Psoas muscle (tissue), 7 donors: ENCODE measurements at regions not wholly inside any gene's neighbourhood (a gene's known extent, or its start where the extent isn't known, plus 50 kb on each side); places are given as distances from the start of the nearest gene placed in this dataset.

ENCODE experiments used
- ATAC-seq, 4 donors: fragments of 200-7000 bp; cut with Tn5 transposase; one replicate each; pipeline ENCODE4 v1.9.1; 2020; ENCODE audit warnings: moderate library complexity in 3 of 4, mild to moderate bottlenecking in 2 of 4
- DNase-seq, 2 donors: peaks; one replicate each; pipeline ENCODE4 v3.0.0-alpha.2; 2020
- H3K27ac ChIP-seq: fragments of 200-600 bp; one replicate; pipeline ENCODE4 v1.8.0; 2022
- H3K27me3 ChIP-seq, 3 donors: fragments of 200-600 bp in 1 of 3; one replicate each; pipeline versions ENCODE4 v1.6.1 to v1.8.0; 2013 to 2022; ENCODE audit warnings: low read length in 2 of 3, mild to moderate bottlenecking in 2 of 3, moderate library complexity in 1 of 3; ENCODE audit not compliant: insufficient read depth in 3 of 3
- H3K36me3 ChIP-seq, 2 donors: fragments of 200-600 bp in 1 of 2; one replicate each; pipeline versions ENCODE4 v1.6.1 to v1.8.0; 2013 to 2022; ENCODE audit warnings: low read depth in 1 of 2, mild to moderate bottlenecking in 1 of 2, moderate library complexity in 1 of 2; ENCODE audit not compliant: insufficient read depth in 1 of 2
- H3K4me1 ChIP-seq: fragments of 200-600 bp; one replicate; pipeline ENCODE4 v1.8.0; 2022
- H3K4me3 ChIP-seq: fragments of 200-600 bp; one replicate; pipeline ENCODE4 v1.8.0; 2022; ENCODE audit warnings: mild to moderate bottlenecking
- H3K9me3 ChIP-seq: fragments of 200-600 bp; one replicate; pipeline ENCODE4 v1.8.0; 2022
- WGBS, 3 donors: extraction: QIAGEN DNeasy Blood & Tissue Kit; methylation state at CpG; one replicate each; pipeline versions ENCODE4 v1.1.6 to v1.1.7; 2013; 5-methylcytosine and 5-hydroxymethylcytosine counted together
- intact Hi-C, 2 donors: fragments of 100-400 bp; cut with DNase I; formaldehyde crosslinking; loops; one replicate each; pipeline versions ENCODE4 v1.11.0 to v1.14.2; 2022
- TF ChIP-seq, protein P1 (sequence below): fragments of 200-600 bp; IDR thresholded peaks from one replicate; pipeline ENCODE4 v1.8.0; 2022; ENCODE audit warnings: antibody characterized with exemption
- donor health status: healthy with polysubstance abuse.
- donor health status: DM: no; HTN: no; CAD: no; lungs with moderate emphysema.
- donor health status: Bipolar disorder and iron deficiency.
- donor health status: healthy.
- donor health status: DM: yes; HTN: yes; CAD: no.
- donor health status: DM: no; HTN: no; CAD: no.
- donor health status: DM: yes; HTN: yes; CAD: no.

DNA sequence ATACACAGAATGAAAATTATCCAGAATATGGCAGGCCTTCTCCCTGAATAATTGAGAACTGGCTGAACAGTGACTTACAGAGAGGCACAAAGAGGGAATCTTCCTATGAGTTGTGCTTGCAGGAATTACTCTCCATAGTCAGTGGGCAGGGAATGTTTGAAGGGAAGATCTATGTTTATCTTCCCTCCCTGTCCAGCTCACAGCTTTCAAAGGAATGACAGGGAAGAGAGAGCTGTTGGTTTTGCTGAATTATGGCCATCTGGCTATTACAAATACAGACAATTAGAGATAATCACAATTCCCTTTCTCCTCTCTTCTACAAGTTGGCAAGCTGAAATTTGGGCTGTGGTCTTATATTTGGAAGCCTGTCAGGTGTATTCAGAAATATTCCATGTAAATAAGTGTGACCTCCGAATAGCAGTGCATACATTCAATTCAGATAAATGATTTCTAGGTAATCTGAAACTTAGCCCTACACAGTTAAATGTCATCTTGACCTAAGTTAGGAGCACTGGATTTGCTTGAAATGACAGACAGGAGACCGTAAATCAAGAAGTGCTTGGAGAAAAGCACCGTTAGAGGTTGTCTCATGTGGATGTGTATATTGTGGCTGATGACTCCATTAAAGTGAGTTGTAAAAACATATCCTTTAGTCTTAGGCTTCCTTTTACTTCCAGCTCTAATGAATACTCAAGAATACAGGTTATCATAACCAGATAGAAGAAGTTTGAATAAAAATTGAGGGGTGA, 136.8 kb downstream of the C4orf33 start:
- ATAC-seq (no peak), DNase-seq (no peak)
- Histone ChIP-seq H3K9me3 (no peaks in the 10 kb centered on the region), H3K36me3 (no peaks in the 10 kb centered on the region), H3K4me1 (no peaks in the 10 kb centered on the region), H3K27ac (no peak overlapping the region), H3K27me3 (no peaks in the 10 kb centered on the region), H3K4me3 (no peak overlapping the region)
- WGBS, 3 donors: 36 to 44% (median 38%) methylated on average over 3 of the region's 3 CpGs
- TF ChIP-seq, protein P1, sequence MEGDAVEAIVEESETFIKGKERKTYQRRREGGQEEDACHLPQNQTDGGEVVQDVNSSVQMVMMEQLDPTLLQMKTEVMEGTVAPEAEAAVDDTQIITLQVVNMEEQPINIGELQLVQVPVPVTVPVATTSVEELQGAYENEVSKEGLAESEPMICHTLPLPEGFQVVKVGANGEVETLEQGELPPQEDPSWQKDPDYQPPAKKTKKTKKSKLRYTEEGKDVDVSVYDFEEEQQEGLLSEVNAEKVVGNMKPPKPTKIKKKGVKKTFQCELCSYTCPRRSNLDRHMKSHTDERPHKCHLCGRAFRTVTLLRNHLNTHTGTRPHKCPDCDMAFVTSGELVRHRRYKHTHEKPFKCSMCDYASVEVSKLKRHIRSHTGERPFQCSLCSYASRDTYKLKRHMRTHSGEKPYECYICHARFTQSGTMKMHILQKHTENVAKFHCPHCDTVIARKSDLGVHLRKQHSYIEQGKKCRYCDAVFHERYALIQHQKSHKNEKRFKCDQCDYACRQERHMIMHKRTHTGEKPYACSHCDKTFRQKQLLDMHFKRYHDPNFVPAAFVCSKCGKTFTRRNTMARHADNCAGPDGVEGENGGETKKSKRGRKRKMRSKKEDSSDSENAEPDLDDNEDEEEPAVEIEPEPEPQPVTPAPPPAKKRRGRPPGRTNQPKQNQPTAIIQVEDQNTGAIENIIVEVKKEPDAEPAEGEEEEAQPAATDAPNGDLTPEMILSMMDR: no peak
- intact Hi-C loops: no loop called here

DNA sequence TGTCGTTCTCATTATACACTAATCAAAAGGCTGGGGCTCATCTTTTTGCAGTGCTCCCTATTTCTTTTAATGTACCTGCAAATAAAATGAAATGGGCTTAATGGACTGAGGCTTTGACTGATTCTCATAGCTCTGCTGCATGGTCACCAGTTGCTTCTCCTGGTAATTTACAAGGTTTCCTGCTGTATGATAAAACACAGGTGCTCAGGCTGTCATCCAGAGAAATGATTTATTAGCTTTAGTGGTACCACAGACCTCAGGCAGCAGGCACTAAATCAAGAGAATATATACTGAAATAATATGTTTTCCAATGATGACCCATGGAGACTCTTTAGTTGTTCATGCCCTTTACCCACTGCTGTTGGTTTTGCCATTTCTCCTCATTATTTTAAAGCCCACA, 137.7 kb downstream of the C4orf33 start:
- Histone ChIP-seq H3K9me3 (no peaks in the 10 kb centered on the region), H3K36me3 (no peaks in the 10 kb centered on the region), H3K27me3 (no peaks in the 10 kb centered on the region), H3K4me1 (no peaks in the 10 kb centered on the region), H3K4me3 (no peak overlapping the region), H3K27ac (no peak overlapping the region)
- intact Hi-C loops: no loop called here
- DNase-seq: no peak
- ATAC-seq: no peak
- 53 to 68% (median 61%) methylated on average over 1 of the region's 1 CpG for WGBS, 3 donors
- TF ChIP-seq, protein P1: no peak

DNA sequence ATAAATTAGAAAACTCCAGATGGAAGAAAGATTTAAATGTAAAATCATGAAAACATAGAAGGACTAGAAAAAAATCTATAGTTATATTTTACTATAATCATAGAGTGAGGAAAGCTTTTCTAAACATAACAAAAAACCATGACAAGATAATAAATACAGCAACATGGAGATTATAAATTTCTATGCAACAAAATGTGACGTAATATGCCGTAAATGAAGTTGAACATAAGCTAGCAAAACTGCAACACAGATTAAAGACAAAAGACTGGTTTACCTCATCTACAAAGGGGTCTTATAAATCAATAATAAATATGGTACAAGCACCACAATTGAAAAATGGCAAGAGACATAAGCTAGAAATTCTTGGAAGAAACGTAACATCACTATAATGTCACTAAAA, 140.4 kb downstream of the C4orf33 start:
- no peaks in the 10 kb centered on the region for H3K9me3 ChIP-seq
- intact Hi-C loops: no loop called here
- H3K27ac ChIP-seq: no peak overlapping the region
- DNase-seq: no peak
- H3K4me1 ChIP-seq: no peaks in the 10 kb centered on the region
- no peak for ATAC-seq
- TF ChIP-seq, protein P1: no peak
- H3K4me3 ChIP-seq: no peak overlapping the region
- H3K27me3 ChIP-seq: no peaks in the 10 kb centered on the region
- no peaks in the 10 kb centered on the region for H3K36me3 ChIP-seq
- WGBS, 3 donors: 93 to 96% (median 95%) methylated on average over 3 of the region's 3 CpGs

DNA sequence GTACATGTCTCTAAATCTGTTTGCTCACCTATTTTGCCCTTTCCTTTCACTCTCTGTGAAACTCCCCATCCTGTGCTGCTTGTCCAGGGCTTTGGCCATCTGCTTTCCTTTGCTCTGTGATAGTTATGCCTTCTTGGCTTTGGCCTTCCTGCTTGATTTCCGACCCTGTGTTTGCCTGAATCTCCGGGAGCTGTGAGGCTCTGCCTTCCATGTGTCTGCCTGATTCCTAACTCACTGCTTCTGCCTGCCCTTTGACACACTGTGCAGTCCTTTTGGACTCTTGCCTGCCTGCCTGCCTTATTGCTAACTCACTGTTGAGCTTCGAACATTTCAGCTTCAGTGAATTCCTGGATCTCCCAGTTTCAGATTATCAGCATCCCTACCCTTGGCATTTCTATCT, 143.1 kb downstream of the C4orf33 start:
- Histone ChIP-seq H3K9me3 (no peaks in the 10 kb centered on the region), H3K27ac (no peak overlapping the region), H3K36me3 (no peaks in the 10 kb centered on the region), H3K4me1 (no peaks in the 10 kb centered on the region), H3K27me3 (no peaks in the 10 kb centered on the region), H3K4me3 (no peak overlapping the region)
- peak in 1 of 2 donors; percentile 40 for DNase-seq
- peak in 1 of 4 donors; percentile 64 for ATAC-seq
- intact Hi-C loops: no loop called here
- TF ChIP-seq, protein P1: no peak
- 15 to 31% (median 25%) methylated on average over 3 of the region's 3 CpGs for WGBS, 3 donors

DNA sequence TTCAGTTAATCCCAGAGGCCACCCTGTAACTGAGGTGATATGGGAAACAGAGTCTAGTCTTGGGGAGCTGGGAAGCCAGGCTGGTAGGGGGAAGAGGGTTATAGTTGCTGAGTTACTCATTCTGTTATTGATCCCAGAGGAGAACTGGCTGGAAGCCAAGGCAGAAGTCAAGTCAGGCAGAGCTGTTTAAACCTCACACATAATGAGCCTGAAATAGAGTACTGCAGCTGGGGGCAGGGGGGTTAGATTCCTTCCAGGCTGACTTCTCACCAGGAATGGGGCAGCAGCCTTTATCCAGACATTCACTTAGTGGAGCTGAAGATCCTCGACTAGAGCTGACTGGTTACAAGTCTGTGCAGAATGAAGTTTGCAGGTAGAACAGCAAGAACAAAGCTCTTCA, 144.9 kb downstream of the C4orf33 start:
- TF ChIP-seq, protein P1: no peak
- Histone ChIP-seq H3K27ac (no peak overlapping the region), H3K36me3 (no peaks in the 10 kb centered on the region), H3K9me3 (no peaks in the 10 kb centered on the region), H3K4me3 (no peak overlapping the region), H3K27me3 (no peaks in the 10 kb centered on the region), H3K4me1 (no peaks in the 10 kb centered on the region)
- 6 to 17% (median 11%) methylated on average over 1 of the region's 1 CpG for WGBS, 3 donors
- intact Hi-C loops: no loop called here
- no peak for DNase-seq
- ATAC-seq: no peak
